Glomerular endothelial cell (primary cell): ENCODE measurements at regions not wholly inside any gene's neighbourhood (a gene's known extent, or its start where the extent isn't known, plus 50 kb on each side); places are given as distances from the start of the nearest gene placed in this dataset.
A peak's percentile ranks its signal among the peaks of the same experiment; 100 is the strongest.
"Not testable (repeated sequence)": the region's sequence is repeated elsewhere in the genome, so short reads cannot be mapped to it uniquely, and the experiment has no call there.

Source experiments
- DNase-seq: peaks from one replicate; pipeline ENCODE4 v3.0.0-alpha.2; 2011; ENCODE audit warnings: low read depth, low spot score; ENCODE audit errors: extremely low read depth

- DNase-seq = no peak
These were observed 235.1 kb downstream of the NRIP1 start for GRCh38 chr21:14829685-14830084.

GRCh38 chr21:14827468-14827867 is 237.3 kb downstream of the NRIP1 start:
- DNase-seq = no peak

GRCh38 chr21:14826630-14827029 is 238.2 kb downstream of the NRIP1 start:
- no peak for DNase-seq

GRCh38 chr21:14825514-14825974 is 239.3 kb downstream of the NRIP1 start:
- DNase-seq = no peak

GRCh38 chr21:14824126-14824525 is 240.7 kb downstream of the NRIP1 start:
- DNase-seq = no peak

- no peak for DNase-seq
These were observed 247.5 kb downstream of the NRIP1 start for GRCh38 chr21:14817311-14817710.

- no peak for DNase-seq
These were observed 249.8 kb downstream of the NRIP1 start for GRCh38 chr21:14814991-14815390.

- no peak for DNase-seq
These were observed 250.5 kb downstream of the NRIP1 start for GRCh38 chr21:14814282-14814681.

- DNase-seq = not testable (repeated sequence)
These were observed 258.1 kb upstream of the SAMSN1 start for GRCh38 chr21:14804170-14804569.

GRCh38 chr21:14797543-14797942 is 251.4 kb upstream of the SAMSN1 start:
- no peak for DNase-seq

- no peak for DNase-seq
These were observed 241.2 kb upstream of the SAMSN1 start for GRCh38 chr21:14787312-14787711.

- no peak for DNase-seq
These were observed 239.6 kb upstream of the SAMSN1 start for GRCh38 chr21:14785679-14786078.

GRCh38 chr21:14773777-14774345 is 227.7 kb upstream of the SAMSN1 start:
- DNase-seq = peak; percentile 29

- no peak for DNase-seq
These were observed 225.5 kb upstream of the SAMSN1 start for GRCh38 chr21:14771593-14771992.

- DNase-seq = no peak
These were observed 221.9 kb upstream of the SAMSN1 start for GRCh38 chr21:14768042-14768441.

GRCh38 chr21:14767192-14767852 is 221.2 kb upstream of the SAMSN1 start:
- DNase-seq = no peak

GRCh38 chr21:14766241-14766640 is 220.1 kb upstream of the SAMSN1 start:
- DNase-seq = no peak

GRCh38 chr21:14763695-14764064 is 217.6 kb upstream of the SAMSN1 start:
- DNase-seq = no peak

GRCh38 chr21:14762734-14763694 is 216.9 kb upstream of the SAMSN1 start:
- DNase-seq = no peak

GRCh38 chr21:14762327-14762726 is 216.2 kb upstream of the SAMSN1 start:
- no peak for DNase-seq

GRCh38 chr21:14759285-14759684 is 213.2 kb upstream of the SAMSN1 start:
- no peak for DNase-seq

- no peak for DNase-seq
These were observed 212.7 kb upstream of the SAMSN1 start for GRCh38 chr21:14758849-14759248.
